Stimulated activated naive CD8-positive, alpha-beta T cell treated with anti-CD3 and anti-CD28 coated beads, Interleukin-15, Interleukin-2, amounts not matched to agents 100 ng/mL and 50 ng/mL, for 24 hours (primary cell): ENCODE measurements at regions not wholly inside any gene's neighbourhood (a gene's known extent, or its start where the extent isn't known, plus 50 kb on each side); places are given as distances from the start of the nearest gene placed in this dataset.
"Not testable (repeated sequence)": the region's sequence is repeated elsewhere in the genome, so short reads cannot be mapped to it uniquely, and the experiment has no call there.

Source experiments
- H3K27ac Mint-ChIP-seq: one replicate; pipeline ENCODE4 v1.8.0; 2021; ENCODE audit warnings: mild to moderate bottlenecking, mixed read lengths
- H3K27me3 Mint-ChIP-seq: one replicate; pipeline ENCODE4 v1.8.0; 2021; ENCODE audit warnings: mixed read lengths
- H3K36me3 Mint-ChIP-seq: one replicate; pipeline ENCODE4 v1.8.0; 2021; ENCODE audit warnings: low read depth, mixed read lengths
- H3K4me1 Mint-ChIP-seq: one replicate; pipeline ENCODE4 v1.8.0; 2021; ENCODE audit warnings: low read depth, mixed read lengths
- H3K4me3 Mint-ChIP-seq: one replicate; pipeline ENCODE4 v1.8.0; 2021; ENCODE audit warnings: mild to moderate bottlenecking, mixed read lengths
- H3K9me3 Mint-ChIP-seq: one replicate; pipeline ENCODE4 v1.8.0; 2021; ENCODE audit warnings: mixed read lengths

DNA sequence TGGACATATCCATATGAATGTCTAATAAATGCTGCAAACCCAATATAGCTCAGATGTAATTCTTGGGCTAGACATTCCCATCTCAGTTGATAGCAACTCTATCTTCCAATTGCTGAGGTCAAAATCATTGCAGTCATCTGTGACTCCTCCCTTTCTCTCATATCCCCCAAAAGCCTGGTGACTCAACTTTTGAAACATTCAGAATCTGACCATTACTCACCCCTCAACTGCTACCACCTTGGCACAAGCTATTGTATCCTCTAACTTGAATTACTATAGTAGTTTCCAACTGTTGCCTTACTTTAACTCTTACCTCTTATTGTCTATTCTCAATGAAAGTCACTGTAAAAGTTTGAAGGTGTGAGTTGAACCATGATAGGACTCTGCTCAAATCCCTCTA lies 600.1 kb upstream of the RGMB start:
- Mint-ChIP-seq H3K27ac (no peak overlapping the region), H3K4me1 (no peaks in the 10 kb centered on the region), H3K9me3 (peaks cover 4% of the 10 kb centered on the region), H3K36me3 (no peaks in the 10 kb centered on the region), H3K4me3 (no peak overlapping the region), H3K27me3 (peaks cover 4% of the 10 kb centered on the region)

GRCh38 chr5:98175474-98175873 lies 598.0 kb upstream of the RGMB start:
- H3K27me3 Mint-ChIP-seq: peaks cover 4% of the 10 kb centered on the region
- no peak overlapping the region for H3K27ac Mint-ChIP-seq
- H3K36me3 Mint-ChIP-seq: no peaks in the 10 kb centered on the region
- H3K4me1 Mint-ChIP-seq: no peaks in the 10 kb centered on the region
- peaks cover 4% of the 10 kb centered on the region for H3K9me3 Mint-ChIP-seq
- H3K4me3 Mint-ChIP-seq: no peak overlapping the region

- Mint-ChIP-seq H3K27ac (no peak overlapping the region), H3K27me3 (peaks cover 4% of the 10 kb centered on the region), H3K36me3 (no peaks in the 10 kb centered on the region), H3K9me3 (peaks cover 4% of the 10 kb centered on the region), H3K4me1 (no peaks in the 10 kb centered on the region), H3K4me3 (no peak overlapping the region)
These were observed 593.4 kb upstream of the RGMB start for GRCh38 chr5:98179791-98180755.

DNA sequence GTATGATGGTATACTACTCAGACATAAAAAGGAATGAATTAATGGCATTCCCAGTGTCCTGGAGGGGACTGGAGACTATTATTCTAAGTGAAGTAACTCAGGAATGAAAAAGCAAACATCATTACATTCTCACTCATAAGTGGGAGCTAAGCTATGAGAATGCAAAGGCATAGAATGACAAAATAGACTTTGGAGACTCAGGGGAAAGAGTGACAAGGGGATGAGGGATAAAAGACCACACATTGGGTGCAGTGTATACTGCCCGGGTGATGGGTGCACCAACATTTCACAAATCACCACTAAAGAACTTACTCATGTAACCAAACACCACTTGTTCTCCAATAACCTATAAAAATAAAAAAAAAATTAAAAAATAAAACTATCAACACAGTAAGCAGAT lies 587.3 kb upstream of the RGMB start:
- Mint-ChIP-seq H3K36me3 (no peaks in the 10 kb centered on the region), H3K4me1 (no peaks in the 10 kb centered on the region), H3K27me3 (no peaks in the 10 kb centered on the region), H3K27ac (no peak overlapping the region), H3K9me3 (no peaks in the 10 kb centered on the region), H3K4me3 (no peak overlapping the region)

- Mint-ChIP-seq H3K36me3 (no peaks in the 10 kb centered on the region), H3K4me1 (no peaks in the 10 kb centered on the region), H3K27me3 (no peaks in the 10 kb centered on the region), H3K4me3 (no peak overlapping the region), H3K9me3 (peaks cover 5% of the 10 kb centered on the region), H3K27ac (no peak overlapping the region)
These were observed 585.5 kb upstream of the RGMB start for GRCh38 chr5:98187945-98188344.

DNA sequence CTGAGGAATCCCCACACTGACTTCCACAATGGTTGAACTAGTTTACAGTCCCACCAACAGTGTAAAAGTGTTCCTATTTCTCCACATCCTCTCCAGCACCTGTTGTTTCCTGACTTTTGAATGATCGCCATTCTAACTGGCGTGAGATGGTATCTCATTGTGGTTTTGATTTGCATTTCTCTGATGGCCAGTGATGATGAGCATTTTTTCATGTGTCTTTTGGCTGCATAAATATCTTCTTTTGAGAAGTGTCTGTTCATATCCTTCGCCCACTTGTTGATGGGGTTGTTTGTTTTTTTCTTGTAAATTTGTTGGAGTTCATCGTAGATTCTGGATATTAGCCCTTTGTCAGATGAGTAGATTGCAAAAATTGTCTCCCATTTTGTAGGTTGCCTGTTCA lies 583.1 kb upstream of the RGMB start:
- not testable (repeated sequence) for H3K36me3 Mint-ChIP-seq, H3K9me3 Mint-ChIP-seq

GRCh38 chr5:98193921-98194760 lies 579.3 kb upstream of the RGMB start:
- no peaks in the 10 kb centered on the region for H3K4me1 Mint-ChIP-seq
- no peak overlapping the region for H3K4me3 Mint-ChIP-seq
- H3K36me3 Mint-ChIP-seq: no peaks in the 10 kb centered on the region
- peaks cover 5% of the 10 kb centered on the region for H3K9me3 Mint-ChIP-seq
- no peaks in the 10 kb centered on the region for H3K27me3 Mint-ChIP-seq
- H3K27ac Mint-ChIP-seq: no peak overlapping the region

More for the DNA sequence above, 583.1 kb upstream of the RGMB start:
- H3K4me1 Mint-ChIP-seq, H3K4me3 Mint-ChIP-seq, H3K27ac Mint-ChIP-seq, H3K27me3 Mint-ChIP-seq: not testable (repeated sequence)

DNA sequence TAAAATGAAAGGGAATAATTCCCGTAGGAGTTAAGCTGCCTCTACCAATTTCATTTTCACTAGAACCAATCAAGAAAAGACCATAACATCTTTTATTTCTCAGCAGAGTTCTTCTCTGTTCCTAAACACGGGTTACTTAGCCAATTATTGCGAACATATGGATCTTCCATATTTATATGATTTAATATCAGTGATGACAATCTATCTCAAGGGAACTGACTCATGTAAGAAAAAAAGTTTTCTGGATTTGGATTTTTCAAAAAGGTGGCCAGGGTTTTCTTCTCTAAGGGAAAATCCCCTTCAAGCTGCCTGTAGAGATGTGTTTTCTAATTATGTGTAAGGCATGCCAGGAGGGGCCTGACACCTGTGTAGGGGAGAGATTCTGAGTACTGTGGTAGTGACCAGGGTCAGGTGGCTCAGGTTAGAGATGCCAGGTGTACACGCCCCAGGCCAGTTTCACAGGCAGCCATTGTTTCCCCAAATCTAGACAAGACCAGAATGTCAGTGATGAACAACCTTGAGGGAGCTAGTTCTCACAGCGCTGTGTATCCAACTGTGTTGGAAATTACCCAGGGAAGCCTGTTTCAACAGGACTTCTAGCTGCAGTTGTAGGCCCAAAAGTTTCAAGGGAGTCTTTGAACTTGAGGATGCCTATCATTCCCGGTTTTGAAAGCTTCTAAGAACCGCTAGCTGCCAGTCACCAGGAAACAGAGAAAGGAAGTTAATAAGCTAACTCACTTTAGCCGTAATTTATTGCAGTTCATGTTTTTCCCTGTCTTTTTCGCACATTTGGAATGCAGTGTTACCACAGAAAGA lies 572.5 kb upstream of the RGMB start:
- Mint-ChIP-seq H3K4me1 (no peaks in the 10 kb centered on the region), H3K27me3 (peaks cover 3% of the 10 kb centered on the region), H3K9me3 (no peaks in the 10 kb centered on the region), H3K27ac (no peak overlapping the region), H3K4me3 (no peak overlapping the region), H3K36me3 (no peaks in the 10 kb centered on the region)

DNA sequence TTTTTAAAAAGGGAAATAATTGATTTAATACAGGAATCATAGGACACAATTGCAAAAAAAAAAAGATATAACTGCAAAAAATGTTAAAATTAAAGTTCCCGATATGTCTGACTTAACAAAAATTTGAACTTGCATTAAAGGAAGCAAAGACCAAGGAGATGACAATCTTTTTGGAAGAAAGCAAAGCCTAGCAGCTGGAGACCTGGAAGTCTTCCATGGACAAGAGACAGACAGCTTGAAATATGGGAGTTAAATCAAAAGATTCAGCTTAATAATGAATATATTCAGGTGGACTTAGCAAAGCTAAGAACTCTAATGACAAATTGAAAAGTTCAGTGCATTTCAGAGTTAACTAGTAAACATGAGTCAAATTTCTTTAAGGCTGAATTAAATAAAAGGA lies 568.7 kb upstream of the RGMB start:
- H3K36me3 Mint-ChIP-seq: no peaks in the 10 kb centered on the region
- no peak overlapping the region for H3K4me3 Mint-ChIP-seq
- H3K9me3 Mint-ChIP-seq: no peaks in the 10 kb centered on the region
- no peak overlapping the region for H3K27ac Mint-ChIP-seq
- H3K4me1 Mint-ChIP-seq: no peaks in the 10 kb centered on the region
- H3K27me3 Mint-ChIP-seq: peaks cover 3% of the 10 kb centered on the region

DNA sequence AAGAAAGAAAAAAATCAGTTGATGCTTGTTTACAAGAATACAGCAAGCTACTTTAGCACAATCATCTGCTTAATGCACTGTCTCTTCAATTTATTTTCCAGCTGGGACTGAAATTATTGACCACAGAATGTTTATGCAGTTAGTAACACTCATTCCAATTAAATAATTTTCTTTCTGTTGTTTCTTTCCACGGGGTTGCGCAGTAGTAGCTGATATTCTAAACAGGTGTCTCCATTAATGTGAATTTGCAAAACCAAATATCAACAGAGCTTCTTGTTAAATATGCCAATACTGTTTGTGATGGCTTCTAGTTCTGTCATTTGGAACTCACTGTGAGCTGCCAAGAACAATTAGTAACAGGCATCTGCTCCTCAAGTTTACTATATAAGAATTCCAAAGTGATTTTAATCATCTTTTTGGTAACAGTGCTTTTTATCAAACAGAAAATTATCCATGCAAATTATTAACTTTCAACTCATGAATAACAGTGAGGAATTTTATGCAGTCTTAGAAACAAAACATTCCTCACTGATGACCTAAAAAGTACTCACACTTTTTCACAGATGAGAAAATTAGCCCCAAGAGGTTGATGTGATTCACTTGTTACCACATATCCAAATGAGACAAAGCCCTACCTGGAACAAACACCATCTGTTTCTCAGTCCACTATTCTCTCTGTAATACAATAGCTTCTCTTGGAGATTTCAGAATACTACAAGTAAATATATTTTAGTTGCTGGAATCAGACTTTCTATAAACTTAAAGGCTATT lies 567.6 kb upstream of the RGMB start:
- Mint-ChIP-seq H3K36me3 (no peaks in the 10 kb centered on the region), H3K27ac (no peak overlapping the region), H3K9me3 (no peaks in the 10 kb centered on the region)

GRCh38 chr5:98206566-98206965 lies 566.9 kb upstream of the RGMB start:
- H3K27ac Mint-ChIP-seq: no peak overlapping the region
- peaks cover under 1% of the 10 kb centered on the region for H3K27me3 Mint-ChIP-seq
- no peaks in the 10 kb centered on the region for H3K4me1 Mint-ChIP-seq
- H3K9me3 Mint-ChIP-seq: no peaks in the 10 kb centered on the region
- H3K4me3 Mint-ChIP-seq: no peak overlapping the region
- H3K36me3 Mint-ChIP-seq: no peaks in the 10 kb centered on the region

More for the DNA sequence above, 567.6 kb upstream of the RGMB start:
- Mint-ChIP-seq H3K27me3 (peaks cover 3% of the 10 kb centered on the region), H3K4me1 (no peaks in the 10 kb centered on the region), H3K4me3 (no peak overlapping the region)

- no peak overlapping the region for H3K27ac Mint-ChIP-seq
- H3K27me3 Mint-ChIP-seq: no peaks in the 10 kb centered on the region
- no peak overlapping the region for H3K4me3 Mint-ChIP-seq
- H3K9me3 Mint-ChIP-seq: no peaks in the 10 kb centered on the region
- no peaks in the 10 kb centered on the region for H3K36me3 Mint-ChIP-seq
- no peaks in the 10 kb centered on the region for H3K4me1 Mint-ChIP-seq
These were observed 564.0 kb upstream of the RGMB start for GRCh38 chr5:98209418-98209817.

DNA sequence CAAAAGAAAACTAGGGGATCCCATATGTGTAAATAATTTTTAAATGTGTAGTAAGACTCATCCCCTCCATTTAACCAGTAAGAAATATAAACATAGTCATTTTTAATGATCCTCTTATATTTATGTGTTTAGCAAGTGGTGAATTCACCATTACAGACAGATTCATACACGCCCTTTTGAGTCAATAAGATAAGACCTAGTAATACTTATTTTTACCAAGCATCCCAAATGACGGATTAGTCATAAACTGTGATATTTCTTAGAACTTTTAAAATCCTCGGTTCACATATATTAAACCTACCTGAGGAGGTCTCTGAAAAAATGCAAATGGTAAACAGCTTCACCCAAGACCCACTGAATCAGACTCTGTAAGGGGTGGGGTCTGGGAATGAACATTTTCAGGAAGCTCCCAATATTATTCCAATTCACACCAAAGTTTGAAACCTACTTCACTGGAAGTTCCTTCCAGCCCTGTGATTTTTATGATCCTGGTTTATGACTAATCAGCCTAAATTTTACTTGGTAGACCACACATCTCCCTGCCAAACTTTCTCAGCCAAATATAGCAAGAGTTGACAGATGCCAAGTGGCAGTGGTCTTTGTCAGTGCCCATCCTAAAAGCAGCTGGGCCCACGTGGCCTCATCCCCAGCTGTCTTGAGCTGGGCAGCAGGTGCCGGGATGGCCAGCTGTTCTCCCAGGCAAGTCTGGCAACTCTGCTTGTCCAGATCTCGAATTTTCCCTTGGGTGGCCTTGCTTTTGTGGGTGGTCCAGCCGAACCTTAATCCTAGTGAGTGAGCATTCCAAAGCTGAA lies 559.0 kb upstream of the RGMB start:
- H3K9me3 Mint-ChIP-seq: no peaks in the 10 kb centered on the region
- no peaks in the 10 kb centered on the region for H3K4me1 Mint-ChIP-seq
- H3K27ac Mint-ChIP-seq: no peak overlapping the region
- H3K27me3 Mint-ChIP-seq: no peaks in the 10 kb centered on the region
- no peaks in the 10 kb centered on the region for H3K36me3 Mint-ChIP-seq
- no peak overlapping the region for H3K4me3 Mint-ChIP-seq
